ENCODE measurements at regions not wholly inside any gene's neighbourhood (a gene's known extent, or its start where the extent isn't known, plus 50 kb on each side); places are given as distances from the start of the nearest gene placed in this dataset.

DNA sequence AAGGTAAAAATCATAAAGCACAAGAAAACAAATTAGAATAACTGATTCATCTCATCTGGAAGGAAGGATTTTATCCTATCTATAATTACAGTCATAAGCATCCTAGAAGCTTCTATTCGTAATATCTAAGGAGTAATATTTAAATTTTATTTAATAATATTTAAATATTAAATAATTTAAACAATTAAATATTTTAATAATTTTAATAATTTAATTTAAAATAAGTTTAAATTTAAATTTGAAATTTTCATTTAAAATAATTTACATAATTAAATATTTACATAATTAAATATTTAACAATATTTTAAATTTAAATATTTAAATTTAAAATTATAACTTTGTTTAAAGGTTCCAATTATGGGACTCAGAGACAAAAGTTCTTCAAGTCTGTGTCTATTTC, 127.5 kb upstream of the GK2 start:
- H3K79me2 ChIP-seq: no peaks in the 10 kb centered on the region
- no peak for TF ChIP-seq EZH2 (IDR thresholded peaks at IDR 0.05; ENCODE audit: borderline replicate concordance)
- TF ChIP-seq, protein P1, sequence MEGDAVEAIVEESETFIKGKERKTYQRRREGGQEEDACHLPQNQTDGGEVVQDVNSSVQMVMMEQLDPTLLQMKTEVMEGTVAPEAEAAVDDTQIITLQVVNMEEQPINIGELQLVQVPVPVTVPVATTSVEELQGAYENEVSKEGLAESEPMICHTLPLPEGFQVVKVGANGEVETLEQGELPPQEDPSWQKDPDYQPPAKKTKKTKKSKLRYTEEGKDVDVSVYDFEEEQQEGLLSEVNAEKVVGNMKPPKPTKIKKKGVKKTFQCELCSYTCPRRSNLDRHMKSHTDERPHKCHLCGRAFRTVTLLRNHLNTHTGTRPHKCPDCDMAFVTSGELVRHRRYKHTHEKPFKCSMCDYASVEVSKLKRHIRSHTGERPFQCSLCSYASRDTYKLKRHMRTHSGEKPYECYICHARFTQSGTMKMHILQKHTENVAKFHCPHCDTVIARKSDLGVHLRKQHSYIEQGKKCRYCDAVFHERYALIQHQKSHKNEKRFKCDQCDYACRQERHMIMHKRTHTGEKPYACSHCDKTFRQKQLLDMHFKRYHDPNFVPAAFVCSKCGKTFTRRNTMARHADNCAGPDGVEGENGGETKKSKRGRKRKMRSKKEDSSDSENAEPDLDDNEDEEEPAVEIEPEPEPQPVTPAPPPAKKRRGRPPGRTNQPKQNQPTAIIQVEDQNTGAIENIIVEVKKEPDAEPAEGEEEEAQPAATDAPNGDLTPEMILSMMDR (IDR thresholded peaks at IDR 0.05; ENCODE audit: poor library complexity): no peak
- no peak for TF ChIP-seq EZH2phosphoT487 (IDR thresholded peaks at IDR 0.05; ENCODE audit: low read depth, severe bottlenecking, unreplicated experiment)

DNA sequence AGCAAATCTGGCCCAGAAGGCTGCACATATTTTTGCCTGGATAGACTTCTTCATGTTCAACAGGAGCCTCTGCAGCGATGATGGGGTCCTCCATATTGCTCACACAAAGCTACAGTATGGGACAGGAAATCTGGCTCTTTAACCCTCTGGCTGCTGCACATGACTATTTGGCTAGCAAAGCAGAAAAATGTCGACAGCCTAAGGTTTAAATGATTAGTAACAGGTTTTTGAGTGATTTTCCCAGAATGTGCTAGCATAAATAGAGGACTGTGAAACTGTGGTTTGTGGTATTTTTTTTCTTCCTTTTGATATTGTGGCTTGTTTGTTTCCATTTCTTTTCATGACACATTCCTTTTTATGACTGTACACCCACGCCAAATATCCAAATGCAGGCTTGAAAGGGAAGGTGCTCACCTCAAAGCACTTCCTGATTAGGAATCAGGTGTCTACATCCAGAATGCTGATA, 120.2 kb upstream of the GK2 start:
- H3K9me2 ChIP-seq (replicated peaks; ENCODE audit: insufficient read depth): no peaks in the 10 kb centered on the region
- no peaks in the 10 kb centered on the region for H3K79me2 ChIP-seq
- TF ChIP-seq EZH2 (IDR thresholded peaks at IDR 0.05; ENCODE audit: borderline replicate concordance) (no peak), EZH2phosphoT487 (IDR thresholded peaks at IDR 0.05; ENCODE audit: low read depth, severe bottlenecking, unreplicated experiment) (no peak)
- TF ChIP-seq, protein P1 (IDR thresholded peaks at IDR 0.05; ENCODE audit: poor library complexity): no peak
- no peaks in the 10 kb centered on the region for H4K20me1 ChIP-seq (ENCODE audit: insufficient read depth, poor library complexity, severe bottlenecking)
- H3K27ac ChIP-seq: no peak overlapping the region
- no peak overlapping the region for H3K4me3 ChIP-seq
- H3K27me3 ChIP-seq: no peaks in the 10 kb centered on the region
- WGBS (ENCODE audit: low lambda C conversion rate, missing lambda C conversion rate): 77% methylated on average over 3 of the region's 3 CpGs
- no peaks in the 10 kb centered on the region for H3K4me1 ChIP-seq (ENCODE audit: insufficient read depth)
- DNase-seq (ENCODE audit: low spot score): no peak
- no peaks in the 10 kb centered on the region for H3K36me3 ChIP-seq (replicated peaks; ENCODE audit: insufficient read depth, low read depth)
- no peak overlapping the region for H2AFZ ChIP-seq
- H3K4me2 ChIP-seq: no peak overlapping the region
- H3K9me3 ChIP-seq (ENCODE audit: low read depth): no peaks in the 10 kb centered on the region

More for the DNA sequence above, 127.5 kb upstream of the GK2 start:
- H3K36me3 ChIP-seq (replicated peaks; ENCODE audit: insufficient read depth, low read depth): no peaks in the 10 kb centered on the region
- no peak for DNase-seq (ENCODE audit: low spot score)
- 97% methylated on average over 1 of the region's 1 CpG for WGBS (ENCODE audit: low lambda C conversion rate, missing lambda C conversion rate)
- H3K4me1 ChIP-seq (ENCODE audit: insufficient read depth): no peaks in the 10 kb centered on the region
- no peak overlapping the region for H2AFZ ChIP-seq
- H3K9me3 ChIP-seq (ENCODE audit: low read depth): no peaks in the 10 kb centered on the region
- no peak overlapping the region for H3K4me2 ChIP-seq
- no peaks in the 10 kb centered on the region for H4K20me1 ChIP-seq (ENCODE audit: insufficient read depth, poor library complexity, severe bottlenecking)
- no peaks in the 10 kb centered on the region for H3K9me2 ChIP-seq (replicated peaks; ENCODE audit: insufficient read depth)
- no peaks in the 10 kb centered on the region for H3K27me3 ChIP-seq
- H3K27ac ChIP-seq: no peak overlapping the region
- H3K4me3 ChIP-seq: no peak overlapping the region

DNA sequence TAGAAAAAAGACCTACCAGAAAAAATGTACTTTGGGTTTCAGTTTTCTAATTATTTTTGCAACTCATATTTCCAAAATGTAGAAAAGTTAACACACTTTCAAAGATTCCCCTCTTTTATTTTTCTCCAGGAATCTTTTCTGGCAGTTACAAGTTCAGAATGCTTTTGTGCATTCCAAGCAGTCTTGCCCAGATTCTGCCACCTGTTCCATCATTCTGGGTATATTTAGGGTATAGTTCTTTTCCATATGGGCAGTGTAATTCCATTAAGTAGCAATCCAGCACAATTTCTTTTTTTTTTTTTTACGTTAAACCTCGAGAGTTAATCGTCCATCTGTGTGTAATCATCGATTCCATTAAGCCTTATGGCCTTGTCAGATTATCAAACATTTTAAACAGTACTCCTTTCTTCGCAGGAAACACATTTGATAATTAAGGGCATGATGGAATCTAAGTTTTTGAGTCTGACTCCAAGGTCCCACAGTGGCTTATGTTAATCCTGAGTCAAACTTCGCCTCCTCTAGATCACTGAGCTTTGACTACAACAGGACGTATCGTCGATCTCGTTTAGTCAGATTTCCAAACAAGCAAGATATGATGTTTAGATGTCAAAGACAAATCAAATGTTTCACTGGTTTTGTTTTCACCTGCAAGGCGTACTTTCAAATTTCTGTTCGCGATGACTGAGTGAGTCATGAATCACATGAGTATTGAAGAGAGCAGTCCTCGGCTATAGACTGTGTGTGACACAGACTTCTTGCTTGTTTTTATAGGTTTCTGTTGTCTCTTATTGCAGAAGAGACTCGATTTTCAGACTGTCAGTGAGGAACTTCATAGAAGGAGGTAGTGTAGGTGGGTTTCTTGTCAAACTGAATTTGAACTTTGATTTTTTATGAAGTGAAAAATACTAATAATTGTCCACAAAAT, 118.9 kb upstream of the GK2 start:
- Histone ChIP-seq H3K4me1 (ENCODE audit: insufficient read depth) (no peaks in the 10 kb centered on the region), H3K4me3 (no peak overlapping the region), H3K36me3 (replicated peaks; ENCODE audit: insufficient read depth, low read depth) (no peaks in the 10 kb centered on the region), H2AFZ (no peak overlapping the region), H3K27ac (no peak overlapping the region), H3K4me2 (no peak overlapping the region), H3K27me3 (no peaks in the 10 kb centered on the region), H3K9me2 (replicated peaks; ENCODE audit: insufficient read depth) (no peaks in the 10 kb centered on the region), H3K79me2 (no peaks in the 10 kb centered on the region), H4K20me1 (ENCODE audit: insufficient read depth, poor library complexity, severe bottlenecking) (no peaks in the 10 kb centered on the region), H3K9me3 (ENCODE audit: low read depth) (no peaks in the 10 kb centered on the region)
- WGBS (ENCODE audit: low lambda C conversion rate, missing lambda C conversion rate): 90% methylated on average over 15 of the region's 15 CpGs
- no peak for TF ChIP-seq EZH2 (IDR thresholded peaks at IDR 0.05; ENCODE audit: borderline replicate concordance)
- TF ChIP-seq, protein P1 (IDR thresholded peaks at IDR 0.05; ENCODE audit: poor library complexity): no peak
- no peak for TF ChIP-seq EZH2phosphoT487 (IDR thresholded peaks at IDR 0.05; ENCODE audit: low read depth, severe bottlenecking, unreplicated experiment)
- no peak for DNase-seq (ENCODE audit: low spot score)

Data from hepatocyte (in vitro differentiated cells).